Upper lobe of left lung (tissue), 6 donors: ENCODE measurements at regions not wholly inside any gene's neighbourhood (a gene's known extent, or its start where the extent isn't known, plus 50 kb on each side); places are given as distances from the start of the nearest gene placed in this dataset.

ENCODE experiments used
- ATAC-seq, 2 donors: fragments of 200-7000 bp; cut with Tn5 transposase; one replicate each; pipeline ENCODE4 v1.9.1; 2022; ENCODE audit warnings: mild to moderate bottlenecking in 2 of 2, moderate library complexity in 2 of 2; ENCODE audit not compliant: low FRiP score in 2 of 2
- DNase-seq, 2 donors: peaks; one replicate each; pipeline ENCODE4 v3.0.0-alpha.2; 2019 to 2020
- H3K27ac ChIP-seq, 4 donors: fragments of 200-600 bp; sonication (generic); one replicate each; pipeline ENCODE4 v1.5.1; 2016 to 2019
- H3K27me3 ChIP-seq, 4 donors: fragments of 200-600 bp; sonication (generic); one replicate each; pipeline ENCODE4 v1.5.1; 2017 to 2019
- H3K36me3 ChIP-seq, 4 donors: fragments of 200-600 bp; sonication (generic); one replicate each; pipeline ENCODE4 v1.5.1; 2016 to 2019
- H3K4me1 ChIP-seq, 4 donors: fragments of 200-600 bp; sonication (generic); one replicate each; pipeline ENCODE4 v1.5.1; 2018 to 2019
- H3K4me3 ChIP-seq, 4 donors: fragments of 200-600 bp; sonication (generic); one replicate each; pipeline ENCODE4 v1.5.1; 2017 to 2019; ENCODE audit warnings: mild to moderate bottlenecking in 2 of 4, moderate library complexity in 1 of 4
- H3K9me3 ChIP-seq, 4 donors: fragments of 200-600 bp; sonication (generic); one replicate each; pipeline ENCODE4 v1.5.1; 2018 to 2019
- CTCF ChIP-seq, 6 experiments: fragments of 450-650 bp in 4 of 6; fragments of 200-600 bp in 2 of 6; sonication (generic) in 2 of 6; IDR thresholded peaks; one replicate each; pipeline ENCODE4 v1.5.1; 2016 to 2019; ENCODE audit warnings: antibody characterized with exemption in 6 of 6
- EP300 ChIP-seq, 4 donors: sonication (generic); formaldehyde crosslinking; IDR thresholded peaks; one replicate each; pipeline ENCODE4 v1.5.1; 2017; ENCODE audit warnings: antibody characterized with exemption in 4 of 4, control low read depth in 2 of 4
- POLR2A ChIP-seq, 4 donors: fragments of 450-650 bp; IDR thresholded peaks; one replicate each; pipeline ENCODE4 v1.5.1; 2016 to 2017; ENCODE audit warnings: antibody characterized with exemption in 4 of 4, mild to moderate bottlenecking in 2 of 4
- POLR2AphosphoS5 ChIP-seq, 2 donors: sonication (generic); formaldehyde crosslinking; IDR thresholded peaks; one replicate each; pipeline ENCODE4 v1.5.1; 2017; ENCODE audit warnings: antibody characterized with exemption in 2 of 2
- WGBS, 2 donors: methylation state at CpG; one replicate each; pipeline ENCODE4 v1.1.5; 2017 to 2018; 5-methylcytosine and 5-hydroxymethylcytosine counted together
- donor health status: DM: no; HTN: no; CAD: no; lungs with moderate emphysema.
- donor health status: DM: no; HTN: yes; CAD: no; lungs with severe emphysema.

- WGBS, 2 donors: 41 to 63% methylated on average over 3 of the region's 3 CpGs
- peaks cover 0 to 7% (median 2%) of the 10 kb centered on the region in 4 donors for H3K4me1 ChIP-seq
- TF ChIP-seq CTCF (IDR thresholded peaks at IDR 0.05) (no peak), EP300 (IDR thresholded peaks at IDR 0.05) (no peak), POLR2AphosphoS5 (IDR thresholded peaks at IDR 0.05) (no peak), POLR2A (IDR thresholded peaks at IDR 0.05) (no peak)
- ATAC-seq (no peak), DNase-seq (no peak)
- no peaks in the 10 kb centered on the region for H3K36me3 ChIP-seq
- H3K27ac ChIP-seq: no peak overlapping the region
- no peaks in the 10 kb centered on the region for H3K9me3 ChIP-seq
- H3K4me3 ChIP-seq: no peak overlapping the region
- no peaks in the 10 kb centered on the region for H3K27me3 ChIP-seq
Observed at GRCh38 chr1:177354247-177354646, 183.5 kb downstream of the BRINP2 start.

- H3K4me3 ChIP-seq: no peak overlapping the region
- no peaks in the 10 kb centered on the region for H3K36me3 ChIP-seq
- no peak overlapping the region for H3K27ac ChIP-seq
- TF ChIP-seq POLR2AphosphoS5 (IDR thresholded peaks at IDR 0.05) (peak in 1 of 2 donors; percentile 54), EP300 (IDR thresholded peaks at IDR 0.05) (no peak)
- H3K4me1 ChIP-seq: peaks cover 0 to 7% (median 2%) of the 10 kb centered on the region in 4 donors
- H3K27me3 ChIP-seq: no peaks in the 10 kb centered on the region
- H3K9me3 ChIP-seq: no peaks in the 10 kb centered on the region
- DNase-seq (peak in 1 of 2 donors; percentile 72), ATAC-seq (peak; percentile 76 to 77)
- 32 to 38% methylated on average over 6 of the region's 6 CpGs for WGBS, 2 donors
Observed at GRCh38 chr1:177351361-177352108, 180.8 kb downstream of the BRINP2 start.

- ATAC-seq (no peak), DNase-seq (no peak)
- TF ChIP-seq CTCF (IDR thresholded peaks at IDR 0.05) (no peak), POLR2A (IDR thresholded peaks at IDR 0.05) (no peak), POLR2AphosphoS5 (IDR thresholded peaks at IDR 0.05) (no peak), EP300 (IDR thresholded peaks at IDR 0.05) (no peak)
- Histone ChIP-seq H3K9me3 (no peaks in the 10 kb centered on the region), H3K4me1 (peaks cover 0 to 7% (median 2%) of the 10 kb centered on the region in 4 donors), H3K27ac (no peak overlapping the region), H3K36me3 (no peaks in the 10 kb centered on the region), H3K4me3 (no peak overlapping the region), H3K27me3 (no peaks in the 10 kb centered on the region)
- 75 to 84% methylated on average over 4 to 5 of the region's 5 CpGs for WGBS, 2 donors
Observed at GRCh38 chr1:177346790-177347359, 176.1 kb downstream of the BRINP2 start.

- Histone ChIP-seq H3K27me3 (no peaks in the 10 kb centered on the region), H3K4me1 (no peaks in the 10 kb centered on the region), H3K36me3 (no peaks in the 10 kb centered on the region), H3K4me3 (no peak overlapping the region), H3K27ac (no peak overlapping the region), H3K9me3 (no peaks in the 10 kb centered on the region)
- ATAC-seq (no peak), DNase-seq (no peak)
- WGBS, 2 donors: 69 to 71% methylated on average over 5 of the region's 5 CpGs
- TF ChIP-seq CTCF (IDR thresholded peaks at IDR 0.05): no peak
- TF ChIP-seq POLR2A (IDR thresholded peaks at IDR 0.05): no peak
- TF ChIP-seq EP300 (IDR thresholded peaks at IDR 0.05): no peak
- TF ChIP-seq POLR2AphosphoS5 (IDR thresholded peaks at IDR 0.05): no peak
Observed at GRCh38 chr1:177343445-177343844, 172.7 kb downstream of the BRINP2 start.

- DNase-seq: no peak
- ATAC-seq: no peak
- no peaks in the 10 kb centered on the region for H3K9me3 ChIP-seq
- H3K4me3 ChIP-seq: no peak overlapping the region
- no peak for TF ChIP-seq EP300 (IDR thresholded peaks at IDR 0.05)
- no peak for TF ChIP-seq POLR2AphosphoS5 (IDR thresholded peaks at IDR 0.05)
- TF ChIP-seq CTCF (IDR thresholded peaks at IDR 0.05): no peak
- no peak for TF ChIP-seq POLR2A (IDR thresholded peaks at IDR 0.05)
- H3K36me3 ChIP-seq: no peaks in the 10 kb centered on the region
- WGBS, 2 donors: 58 to 68% methylated on average over 4 of the region's 4 CpGs
- no peaks in the 10 kb centered on the region for H3K27me3 ChIP-seq
- H3K4me1 ChIP-seq: no peaks in the 10 kb centered on the region
- H3K27ac ChIP-seq: no peak overlapping the region
Observed at GRCh38 chr1:177341773-177342172, 171.0 kb downstream of the BRINP2 start.
